ENCODE measurements at regions not wholly inside any gene's neighbourhood (a gene's known extent, or its start where the extent isn't known, plus 50 kb on each side); places are given as distances from the start of the nearest gene placed in this dataset.

DNA sequence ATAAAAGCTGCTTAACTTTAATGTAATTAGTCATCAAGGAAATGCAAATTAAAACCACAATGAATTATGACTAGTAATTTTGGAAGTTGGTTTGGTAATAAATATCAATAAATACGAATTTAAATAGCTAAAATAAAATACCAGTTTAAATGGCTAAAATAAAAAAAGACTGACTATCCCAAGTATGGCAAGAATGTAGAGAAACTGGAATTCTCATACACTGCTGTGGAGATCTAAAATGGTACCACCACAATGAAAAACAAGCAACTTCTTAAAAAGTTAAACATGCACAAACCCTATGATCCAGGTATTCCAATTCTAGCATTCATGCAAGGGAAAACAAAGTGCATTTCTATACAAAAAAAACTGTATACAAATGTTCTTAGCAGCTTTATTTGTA lies 382.6 kb upstream of the NR5A2 start:
- Histone ChIP-seq H4K20me1 (ENCODE audit: insufficient read depth) (no peaks in the 10 kb centered on the region), H3K4me3 (IDR thresholded peaks at IDR 0.05; ENCODE audit: insufficient read depth, low read depth, low read length) (no peak overlapping the region), H3K4me2 (no peak overlapping the region), H3K4me1 (ENCODE audit: low read depth, poor library complexity, severe bottlenecking) (no peaks in the 10 kb centered on the region), H3K27ac (no peak overlapping the region), H2AFZ (ENCODE audit: low read depth) (no peak overlapping the region), H3K36me3 (ENCODE audit: insufficient read depth) (no peaks in the 10 kb centered on the region), H3K27me3 (ENCODE audit: insufficient read depth, low read depth) (no peaks in the 10 kb centered on the region), H3K9ac (no peak overlapping the region), H3K79me2 (ENCODE audit: insufficient read depth, low read depth) (no peaks in the 10 kb centered on the region)
- no peak for TF ChIP-seq CTCF (conservative IDR thresholded peaks at IDR 0.05; ENCODE audit: low read depth, low read length)

GRCh38 chr1:199646761-199647160 lies 380.7 kb upstream of the NR5A2 start:
- H3K27ac ChIP-seq: no peak overlapping the region
- no peaks in the 10 kb centered on the region for H3K27me3 ChIP-seq (ENCODE audit: insufficient read depth, low read depth)
- H3K9ac ChIP-seq: no peak overlapping the region
- H4K20me1 ChIP-seq (ENCODE audit: insufficient read depth): no peaks in the 10 kb centered on the region
- no peak overlapping the region for H3K4me3 ChIP-seq (IDR thresholded peaks at IDR 0.05; ENCODE audit: insufficient read depth, low read depth, low read length)
- H3K4me2 ChIP-seq: no peak overlapping the region
- no peak overlapping the region for H2AFZ ChIP-seq (ENCODE audit: low read depth)
- TF ChIP-seq CTCF (conservative IDR thresholded peaks at IDR 0.05; ENCODE audit: low read depth, low read length): no peak
- no peaks in the 10 kb centered on the region for H3K36me3 ChIP-seq (ENCODE audit: insufficient read depth)
- H3K4me1 ChIP-seq (ENCODE audit: low read depth, poor library complexity, severe bottlenecking): no peaks in the 10 kb centered on the region
- H3K79me2 ChIP-seq (ENCODE audit: insufficient read depth, low read depth): no peaks in the 10 kb centered on the region

DNA sequence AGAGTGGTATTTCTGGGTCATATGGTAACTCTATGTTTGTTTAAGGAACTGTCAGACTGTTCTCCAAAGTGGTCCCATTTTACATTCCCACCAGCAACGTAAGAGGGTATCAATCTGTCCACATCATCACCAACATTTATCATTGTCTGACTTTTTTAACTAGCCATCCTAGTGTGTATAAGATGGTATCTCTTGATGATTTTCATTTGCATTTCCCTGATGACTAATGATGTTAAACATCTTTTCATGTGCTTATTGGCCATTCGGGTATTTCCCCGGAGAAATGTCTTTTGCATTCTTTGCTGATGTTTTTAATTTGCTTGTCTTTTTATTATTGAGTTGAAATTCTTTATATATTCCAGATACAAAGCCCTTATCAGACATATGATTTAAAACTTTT lies 370.1 kb upstream of the NR5A2 start:
- Histone ChIP-seq H3K9ac (no peak overlapping the region), H3K4me1 (ENCODE audit: low read depth, poor library complexity, severe bottlenecking) (no peaks in the 10 kb centered on the region), H3K4me3 (IDR thresholded peaks at IDR 0.05; ENCODE audit: insufficient read depth, low read depth, low read length) (no peak overlapping the region), H3K4me2 (no peak overlapping the region), H3K36me3 (ENCODE audit: insufficient read depth) (no peaks in the 10 kb centered on the region), H4K20me1 (ENCODE audit: insufficient read depth) (no peaks in the 10 kb centered on the region), H3K79me2 (ENCODE audit: insufficient read depth, low read depth) (no peaks in the 10 kb centered on the region), H3K27me3 (ENCODE audit: insufficient read depth, low read depth) (no peaks in the 10 kb centered on the region), H3K27ac (no peak overlapping the region), H2AFZ (ENCODE audit: low read depth) (no peak overlapping the region)
- TF ChIP-seq CTCF (conservative IDR thresholded peaks at IDR 0.05; ENCODE audit: low read depth, low read length): no peak

DNA sequence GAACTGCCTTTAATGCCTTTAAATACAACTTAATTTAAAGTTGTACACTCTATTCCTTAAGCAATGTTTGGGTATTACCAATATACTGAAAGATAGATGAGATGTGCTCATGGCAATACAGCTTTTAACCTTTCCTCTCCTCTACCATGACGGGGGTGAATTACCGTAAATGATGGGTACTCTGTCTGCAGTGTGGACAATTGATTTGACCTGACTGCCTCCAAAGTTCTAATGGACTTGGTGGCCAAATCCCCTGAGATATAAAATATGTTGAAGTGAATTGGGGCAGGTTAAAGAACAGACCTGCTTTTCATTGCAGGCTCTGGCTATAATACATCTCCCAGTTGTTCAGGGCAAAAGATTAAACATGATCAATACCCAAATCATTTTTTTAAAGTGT lies 367.4 kb upstream of the NR5A2 start:
- Histone ChIP-seq H3K4me1 (ENCODE audit: low read depth, poor library complexity, severe bottlenecking) (no peaks in the 10 kb centered on the region), H3K9ac (no peak overlapping the region), H4K20me1 (ENCODE audit: insufficient read depth) (no peaks in the 10 kb centered on the region), H3K79me2 (ENCODE audit: insufficient read depth, low read depth) (no peaks in the 10 kb centered on the region), H3K4me2 (no peak overlapping the region), H3K4me3 (IDR thresholded peaks at IDR 0.05; ENCODE audit: insufficient read depth, low read depth, low read length) (no peak overlapping the region), H3K36me3 (ENCODE audit: insufficient read depth) (no peaks in the 10 kb centered on the region), H3K27me3 (ENCODE audit: insufficient read depth, low read depth) (no peaks in the 10 kb centered on the region), H3K27ac (no peak overlapping the region), H2AFZ (ENCODE audit: low read depth) (no peak overlapping the region)
- no peak for TF ChIP-seq CTCF (conservative IDR thresholded peaks at IDR 0.05; ENCODE audit: low read depth, low read length)

- Histone ChIP-seq H3K27me3 (ENCODE audit: insufficient read depth, low read depth) (no peaks in the 10 kb centered on the region), H4K20me1 (ENCODE audit: insufficient read depth) (no peaks in the 10 kb centered on the region), H3K4me1 (ENCODE audit: low read depth, poor library complexity, severe bottlenecking) (no peaks in the 10 kb centered on the region), H3K36me3 (ENCODE audit: insufficient read depth) (no peaks in the 10 kb centered on the region), H2AFZ (ENCODE audit: low read depth) (no peak overlapping the region), H3K27ac (no peak overlapping the region), H3K4me2 (no peak overlapping the region), H3K9ac (no peak overlapping the region), H3K79me2 (ENCODE audit: insufficient read depth, low read depth) (no peaks in the 10 kb centered on the region), H3K4me3 (IDR thresholded peaks at IDR 0.05; ENCODE audit: insufficient read depth, low read depth, low read length) (no peak overlapping the region)
- no peak for TF ChIP-seq CTCF (conservative IDR thresholded peaks at IDR 0.05; ENCODE audit: low read depth, low read length)
Measured at GRCh38 chr1:199665371-199665770, 362.1 kb upstream of the NR5A2 start.
